ENCODE measurements at regions not wholly inside any gene's neighbourhood (a gene's known extent, or its start where the extent isn't known, plus 50 kb on each side); places are given as distances from the start of the nearest gene placed in this dataset.

DNA sequence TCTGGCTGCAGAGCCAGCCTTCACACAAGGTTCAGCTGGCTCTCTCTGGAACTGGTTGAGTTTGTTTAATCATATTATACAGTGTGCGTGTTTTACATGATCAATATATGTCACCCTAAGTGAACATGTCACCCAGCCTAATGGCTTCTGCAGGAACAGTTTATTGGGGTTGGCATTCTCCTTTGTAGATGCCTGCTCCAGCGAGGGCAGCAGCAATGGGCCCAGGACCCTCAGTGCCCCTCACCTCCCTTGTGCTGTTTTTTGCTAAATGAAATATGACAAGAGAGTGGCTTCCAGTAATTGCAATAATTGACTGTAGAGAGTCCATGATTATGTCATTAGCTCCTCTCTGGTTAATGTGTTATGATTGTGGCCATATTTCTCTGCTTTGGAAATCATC, 387.2 kb downstream of the TMEM114 start:
- H3K27ac ChIP-seq: no peak overlapping the region
- TF ChIP-seq, protein P1, sequence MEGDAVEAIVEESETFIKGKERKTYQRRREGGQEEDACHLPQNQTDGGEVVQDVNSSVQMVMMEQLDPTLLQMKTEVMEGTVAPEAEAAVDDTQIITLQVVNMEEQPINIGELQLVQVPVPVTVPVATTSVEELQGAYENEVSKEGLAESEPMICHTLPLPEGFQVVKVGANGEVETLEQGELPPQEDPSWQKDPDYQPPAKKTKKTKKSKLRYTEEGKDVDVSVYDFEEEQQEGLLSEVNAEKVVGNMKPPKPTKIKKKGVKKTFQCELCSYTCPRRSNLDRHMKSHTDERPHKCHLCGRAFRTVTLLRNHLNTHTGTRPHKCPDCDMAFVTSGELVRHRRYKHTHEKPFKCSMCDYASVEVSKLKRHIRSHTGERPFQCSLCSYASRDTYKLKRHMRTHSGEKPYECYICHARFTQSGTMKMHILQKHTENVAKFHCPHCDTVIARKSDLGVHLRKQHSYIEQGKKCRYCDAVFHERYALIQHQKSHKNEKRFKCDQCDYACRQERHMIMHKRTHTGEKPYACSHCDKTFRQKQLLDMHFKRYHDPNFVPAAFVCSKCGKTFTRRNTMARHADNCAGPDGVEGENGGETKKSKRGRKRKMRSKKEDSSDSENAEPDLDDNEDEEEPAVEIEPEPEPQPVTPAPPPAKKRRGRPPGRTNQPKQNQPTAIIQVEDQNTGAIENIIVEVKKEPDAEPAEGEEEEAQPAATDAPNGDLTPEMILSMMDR (conservative IDR thresholded peaks at IDR 0.05): no peak

DNA sequence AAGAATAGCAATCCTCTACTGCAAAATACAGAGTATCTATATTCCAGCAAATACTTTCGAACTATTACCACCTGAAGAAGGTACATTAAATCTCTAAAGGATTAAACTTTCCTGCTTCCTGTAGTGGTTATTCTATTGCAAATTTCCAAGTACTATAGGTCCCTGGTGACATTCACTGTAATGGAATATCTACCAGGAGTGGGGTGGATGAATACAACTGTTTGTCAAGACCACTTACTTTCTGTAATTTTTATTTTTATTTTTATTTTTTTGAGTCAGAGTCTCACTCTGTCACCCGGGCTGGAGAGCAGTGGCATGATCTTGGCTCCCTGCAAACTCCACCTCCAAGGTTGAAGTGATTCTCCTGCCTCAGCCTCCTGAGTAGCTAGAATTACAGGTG, 389.5 kb downstream of the TMEM114 start:
- H3K27ac ChIP-seq: no peak overlapping the region
- TF ChIP-seq, protein P1 (conservative IDR thresholded peaks at IDR 0.05): no peak

DNA sequence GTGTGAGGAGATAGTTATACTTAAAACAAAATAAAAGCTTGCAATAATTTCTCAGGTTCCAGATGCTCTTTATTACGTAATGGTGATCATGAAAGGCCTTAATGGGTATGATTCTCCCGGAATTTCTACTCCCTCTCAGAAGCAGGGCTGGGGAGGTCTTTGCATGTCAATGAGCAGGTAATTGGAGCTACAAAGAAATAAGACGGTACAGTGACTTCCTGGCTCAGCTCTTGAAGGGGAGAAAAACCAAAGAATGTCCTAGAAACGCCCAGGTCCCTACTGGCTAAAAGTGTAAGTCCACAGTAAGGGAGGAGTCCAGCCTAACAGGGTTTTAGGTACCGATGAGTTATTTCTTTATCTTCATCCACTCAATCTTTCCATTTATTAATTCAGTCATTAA, 390.9 kb downstream of the TMEM114 start:
- H3K27ac ChIP-seq: no peak overlapping the region
- TF ChIP-seq, protein P1 (conservative IDR thresholded peaks at IDR 0.05): no peak

DNA sequence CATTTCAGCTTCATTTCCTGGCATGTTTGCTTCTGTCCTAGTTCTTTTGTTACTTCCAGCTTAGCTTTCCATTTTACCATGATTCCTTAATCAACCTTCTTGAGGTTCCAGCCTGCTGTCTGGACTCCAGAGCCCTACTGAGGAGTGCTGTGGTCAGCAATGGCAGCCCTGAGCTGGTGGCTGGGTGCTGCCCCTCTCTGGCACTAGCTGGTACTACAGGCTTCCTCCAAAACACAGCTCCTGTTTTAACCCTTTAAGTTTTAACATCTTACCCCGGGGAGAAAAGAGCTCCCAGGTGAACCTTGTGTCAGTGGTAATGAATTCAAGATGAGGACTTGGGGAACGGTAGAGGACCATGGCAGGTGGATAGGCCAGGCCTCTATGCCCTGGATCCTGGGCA, 395.5 kb downstream of the TMEM114 start:
- H3K27ac ChIP-seq: no peak overlapping the region
- TF ChIP-seq, protein P1 (conservative IDR thresholded peaks at IDR 0.05): 0 out of 2 replicates have a peak, but pooled peaks have one; percentile 8

DNA sequence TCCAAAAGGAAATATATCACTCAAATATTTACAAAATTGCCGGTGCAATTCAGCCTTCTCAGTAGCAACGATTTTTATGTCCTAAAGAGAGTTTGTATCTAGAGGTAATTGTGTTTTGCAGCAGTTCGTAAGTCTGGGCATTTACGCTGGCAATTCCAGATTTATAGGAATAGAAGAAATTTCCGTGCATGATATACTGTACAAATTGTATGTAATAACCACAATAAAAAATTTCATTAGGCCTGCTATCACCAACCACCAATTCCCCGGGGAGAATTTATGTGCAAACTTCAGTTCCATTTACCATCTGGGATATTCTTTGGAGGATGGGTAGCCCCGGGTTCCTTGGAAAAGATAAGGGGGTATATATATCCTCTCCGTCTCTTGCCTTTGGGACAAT, 401.5 kb downstream of the TMEM114 start:
- TF ChIP-seq, protein P1 (conservative IDR thresholded peaks at IDR 0.05): no peak
- no peak overlapping the region for H3K27ac ChIP-seq

DNA sequence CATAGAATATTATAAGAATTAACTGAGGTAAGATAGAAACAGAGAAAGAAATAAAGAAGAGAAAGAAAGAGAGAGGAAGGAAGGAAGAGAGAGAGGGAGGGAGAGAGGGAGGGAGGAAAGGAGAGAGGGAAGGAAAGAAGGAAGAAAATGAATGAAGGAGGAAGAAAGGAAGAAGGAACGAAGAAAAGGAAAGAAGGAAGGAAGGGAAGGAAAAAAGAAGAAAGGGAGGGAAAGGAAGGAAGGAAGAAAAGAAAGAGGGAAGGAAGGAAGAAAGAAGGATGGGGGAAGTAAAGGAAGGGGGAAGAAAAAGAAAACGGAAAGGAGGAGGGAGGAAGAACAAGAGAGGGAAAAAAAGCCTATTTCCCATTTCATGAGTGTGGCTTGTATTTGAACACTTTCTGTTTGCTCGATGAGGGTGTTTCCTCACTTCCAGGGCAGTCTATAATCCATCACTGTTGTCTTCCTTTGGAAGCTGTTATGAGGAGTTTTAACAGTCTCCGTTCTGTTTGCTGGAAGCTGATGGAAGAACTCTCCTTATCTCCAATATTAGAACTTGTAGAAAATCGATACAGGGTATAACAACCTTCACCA, 402.4 kb downstream of the TMEM114 start:
- TF ChIP-seq, protein P1 (conservative IDR thresholded peaks at IDR 0.05): no peak
- no peak overlapping the region for H3K27ac ChIP-seq

DNA sequence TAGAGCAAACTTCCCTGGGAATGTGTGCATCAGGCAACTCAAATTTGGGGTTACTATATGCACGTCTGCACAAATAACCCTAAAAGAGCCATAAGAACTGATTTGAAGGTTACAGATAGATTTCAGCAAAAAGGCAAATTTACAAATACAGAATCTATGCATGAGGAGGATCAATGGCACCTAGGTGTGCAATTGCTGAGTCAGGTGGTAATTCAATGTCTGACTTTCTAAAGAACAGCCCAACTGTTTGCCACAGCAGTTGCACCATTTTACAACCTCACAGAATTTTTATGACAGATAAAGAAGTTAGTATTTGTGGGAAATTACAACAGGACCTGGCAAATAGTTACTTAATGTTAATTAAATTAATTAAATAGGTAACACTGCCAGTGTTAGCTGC, 405.5 kb downstream of the TMEM114 start:
- no peak overlapping the region for H3K27ac ChIP-seq
- TF ChIP-seq, protein P1 (conservative IDR thresholded peaks at IDR 0.05): no peak
